ENCODE measurements at regions not wholly inside any gene's neighbourhood (a gene's known extent, or its start where the extent isn't known, plus 50 kb on each side); places are given as distances from the start of the nearest gene placed in this dataset.

DNA sequence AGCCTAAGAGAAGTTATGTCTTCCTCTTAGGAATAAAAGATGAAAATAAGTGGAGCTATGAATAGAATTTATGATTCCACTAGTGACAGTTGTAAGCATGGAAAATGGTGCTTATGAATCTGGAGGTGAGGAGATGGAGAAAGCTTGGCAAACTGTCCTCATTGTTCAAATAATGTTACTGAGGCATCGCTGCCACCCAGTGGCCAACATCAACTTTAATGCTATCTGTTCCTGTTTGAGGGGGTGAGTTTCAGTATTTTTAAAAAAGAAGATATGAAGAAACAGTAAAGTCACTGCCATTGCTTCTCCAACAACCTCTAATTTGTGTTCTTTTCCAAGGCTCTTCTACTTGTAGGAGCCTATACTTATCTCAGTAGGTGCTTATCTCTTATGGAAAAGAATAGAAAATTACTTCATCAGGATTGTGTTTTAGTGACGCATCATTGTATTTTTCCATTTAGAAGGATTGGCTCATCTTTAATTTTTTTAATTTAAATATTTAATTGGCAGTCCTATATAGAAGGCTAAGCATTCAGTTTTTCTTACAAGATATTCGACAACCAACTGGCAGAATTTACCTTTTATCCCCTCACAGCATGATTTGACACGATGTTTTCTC lies 260.4 kb upstream of the P2RY1 start:
- no peaks in the 10 kb centered on the region for H3K36me3 Mint-ChIP-seq (ENCODE audit: low read depth)
- no peak overlapping the region for H3K27ac Mint-ChIP-seq
- no peak overlapping the region for H3K4me3 Mint-ChIP-seq
- CTCF ChIA-PET, result interaction anchor here (0.7 to 2.8 kb wide), 16 partner anchors 9 to 656 kb away, joined by 3 to 19 read pairs (median 5); no protein-coding TSS in a partner anchor
- no peaks in the 10 kb centered on the region for H3K9me3 Mint-ChIP-seq
- DNase-seq (peak; percentile 67), ATAC-seq (no peak)
- intact Hi-C loops (cut with micrococcal nuclease), result loop anchor here (10.0 kb wide), 1 partner anchor 100 kb away; no protein-coding TSS in a partner anchor
- peaks cover 6% of the 10 kb centered on the region for H3K27me3 Mint-ChIP-seq
- no peaks in the 10 kb centered on the region for H3K4me1 Mint-ChIP-seq (ENCODE audit: low read depth)
- TF ChIP-seq, protein P1, sequence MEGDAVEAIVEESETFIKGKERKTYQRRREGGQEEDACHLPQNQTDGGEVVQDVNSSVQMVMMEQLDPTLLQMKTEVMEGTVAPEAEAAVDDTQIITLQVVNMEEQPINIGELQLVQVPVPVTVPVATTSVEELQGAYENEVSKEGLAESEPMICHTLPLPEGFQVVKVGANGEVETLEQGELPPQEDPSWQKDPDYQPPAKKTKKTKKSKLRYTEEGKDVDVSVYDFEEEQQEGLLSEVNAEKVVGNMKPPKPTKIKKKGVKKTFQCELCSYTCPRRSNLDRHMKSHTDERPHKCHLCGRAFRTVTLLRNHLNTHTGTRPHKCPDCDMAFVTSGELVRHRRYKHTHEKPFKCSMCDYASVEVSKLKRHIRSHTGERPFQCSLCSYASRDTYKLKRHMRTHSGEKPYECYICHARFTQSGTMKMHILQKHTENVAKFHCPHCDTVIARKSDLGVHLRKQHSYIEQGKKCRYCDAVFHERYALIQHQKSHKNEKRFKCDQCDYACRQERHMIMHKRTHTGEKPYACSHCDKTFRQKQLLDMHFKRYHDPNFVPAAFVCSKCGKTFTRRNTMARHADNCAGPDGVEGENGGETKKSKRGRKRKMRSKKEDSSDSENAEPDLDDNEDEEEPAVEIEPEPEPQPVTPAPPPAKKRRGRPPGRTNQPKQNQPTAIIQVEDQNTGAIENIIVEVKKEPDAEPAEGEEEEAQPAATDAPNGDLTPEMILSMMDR (IDR thresholded peaks at IDR 0.05), result peak; percentile 53
- POLR2A ChIA-PET, result interaction anchor here (0.7 to 1.1 kb wide), 2 partner anchors 78 to 90 kb away, joined by 3 to 4 read pairs; no protein-coding TSS in a partner anchor

GRCh38 chr3:152578769-152579168 lies 256.2 kb upstream of the P2RY1 start:
- Mint-ChIP-seq H3K4me3 (no peak overlapping the region), H3K27ac (no peak overlapping the region), H3K36me3 (ENCODE audit: low read depth) (no peaks in the 10 kb centered on the region), H3K4me1 (ENCODE audit: low read depth) (no peaks in the 10 kb centered on the region), H3K9me3 (no peaks in the 10 kb centered on the region), H3K27me3 (peaks cover 3% of the 10 kb centered on the region)
- ATAC-seq (no peak), DNase-seq (no peak)
- ChIA-PET POLR2A (no interaction called here), CTCF (no interaction called here)
- TF ChIP-seq, protein P1 (IDR thresholded peaks at IDR 0.05), result no peak
- intact Hi-C loops (cut with micrococcal nuclease), result loop anchor here (10.0 kb wide), 1 partner anchor 104 kb away; no protein-coding TSS in a partner anchor

DNA sequence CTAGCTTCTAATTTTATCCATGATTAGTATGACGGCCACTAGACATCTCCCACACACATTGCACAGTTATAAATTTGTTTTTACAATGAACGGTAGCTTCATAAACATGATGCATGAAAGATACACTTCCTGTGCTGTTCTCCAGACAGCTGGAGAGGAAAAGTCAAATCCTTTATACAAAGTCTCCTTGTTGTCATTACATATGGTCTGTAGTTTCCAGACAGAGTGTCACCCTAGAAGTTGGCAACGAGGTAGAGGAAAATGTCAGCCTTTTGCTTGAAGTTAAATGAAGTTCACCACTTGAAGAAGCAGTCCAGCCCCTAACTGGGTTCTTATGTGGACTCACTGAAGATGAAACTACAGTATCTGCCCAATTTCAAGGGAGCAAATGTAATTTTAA lies 253.0 kb upstream of the P2RY1 start:
- Mint-ChIP-seq H3K36me3 (ENCODE audit: low read depth) (no peaks in the 10 kb centered on the region), H3K4me1 (ENCODE audit: low read depth) (no peaks in the 10 kb centered on the region), H3K27me3 (peaks cover 2% of the 10 kb centered on the region), H3K9me3 (no peaks in the 10 kb centered on the region), H3K4me3 (no peak overlapping the region), H3K27ac (no peak overlapping the region)
- TF ChIP-seq, protein P1 (IDR thresholded peaks at IDR 0.05), result no peak
- intact Hi-C loops (cut with micrococcal nuclease), result no loop called here
- ChIA-PET POLR2A (no interaction called here), CTCF (interaction anchor here (0.7 to 2.3 kb wide), 2 partner anchors 8 to 18 kb away, joined by 3 to 6 read pairs; no protein-coding TSS in a partner anchor)
- no peak for DNase-seq
- no peak for ATAC-seq

GRCh38 chr3:152583963-152584362 lies 251.0 kb upstream of the P2RY1 start:
- Mint-ChIP-seq H3K36me3 (ENCODE audit: low read depth) (no peaks in the 10 kb centered on the region), H3K9me3 (no peaks in the 10 kb centered on the region), H3K27me3 (peaks cover 2% of the 10 kb centered on the region), H3K27ac (no peak overlapping the region), H3K4me1 (ENCODE audit: low read depth) (no peaks in the 10 kb centered on the region), H3K4me3 (no peak overlapping the region)
- ChIA-PET CTCF (interaction anchor here (2.3 kb wide), 1 partner anchor 10 kb away, joined by 6 read pairs; no protein-coding TSS in a partner anchor), POLR2A (no interaction called here)
- TF ChIP-seq, protein P1 (IDR thresholded peaks at IDR 0.05), result no peak
- no peak for ATAC-seq
- intact Hi-C loops (cut with micrococcal nuclease), result no loop called here
- no peak for DNase-seq

DNA sequence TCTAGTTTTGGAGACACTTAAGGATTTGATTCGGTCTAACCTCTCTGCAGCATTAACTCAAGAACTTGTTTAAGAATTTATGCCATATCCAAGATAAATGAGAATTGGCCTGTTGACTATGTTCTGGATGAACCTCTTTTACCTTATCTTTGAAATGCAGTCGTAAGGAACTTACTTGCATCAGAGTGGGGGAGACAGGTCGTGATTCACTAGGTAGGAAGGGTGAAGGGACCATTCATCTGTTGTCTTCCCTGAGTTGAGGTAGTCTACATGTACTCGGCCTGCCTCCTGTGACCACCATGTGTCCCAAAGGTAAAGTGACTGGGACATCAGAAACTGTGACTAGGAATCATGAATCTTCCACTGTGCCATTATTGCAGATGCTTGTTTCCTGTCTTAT lies 248.0 kb upstream of the P2RY1 start:
- Mint-ChIP-seq H3K27ac (no peak overlapping the region), H3K4me1 (ENCODE audit: low read depth) (no peaks in the 10 kb centered on the region), H3K27me3 (peaks cover 2% of the 10 kb centered on the region), H3K36me3 (ENCODE audit: low read depth) (no peaks in the 10 kb centered on the region), H3K9me3 (no peaks in the 10 kb centered on the region), H3K4me3 (no peak overlapping the region)
- DNase-seq, result no peak
- ChIA-PET CTCF (no interaction called here), POLR2A (no interaction called here)
- no peak for ATAC-seq
- intact Hi-C loops (cut with micrococcal nuclease), result no loop called here
- TF ChIP-seq, protein P1 (IDR thresholded peaks at IDR 0.05), result no peak
